ENCODE measurements at regions not wholly inside any gene's neighbourhood (a gene's known extent, or its start where the extent isn't known, plus 50 kb on each side); places are given as distances from the start of the nearest gene placed in this dataset.

GRCh38 chr15:31267161-31268107, 59.2 kb upstream of the KLF13 start:
- no peak for TF ChIP-seq CTCF (conservative IDR thresholded peaks at IDR 0.05; ENCODE audit: low read length)
- DNase-seq (ENCODE audit: low read depth): no peak
- H3K4me3 ChIP-seq (ENCODE audit: low read length): no peak overlapping the region

GRCh38 chr15:31268108-31268501, 58.5 kb upstream of the KLF13 start:
- no peak for TF ChIP-seq CTCF (conservative IDR thresholded peaks at IDR 0.05; ENCODE audit: low read length)
- DNase-seq (ENCODE audit: low read depth): no peak
- H3K4me3 ChIP-seq (ENCODE audit: low read length): no peak overlapping the region

GRCh38 chr15:31268911-31269784, 57.5 kb upstream of the KLF13 start:
- DNase-seq (ENCODE audit: low read depth): no peak
- H3K4me3 ChIP-seq (ENCODE audit: low read length): no peak overlapping the region
- TF ChIP-seq CTCF (conservative IDR thresholded peaks at IDR 0.05; ENCODE audit: low read length): no peak

GRCh38 chr15:31269816-31270575, 56.6 kb upstream of the KLF13 start:
- DNase-seq (ENCODE audit: low read depth): no peak
- H3K4me3 ChIP-seq (ENCODE audit: low read length): no peak overlapping the region
- no peak for TF ChIP-seq CTCF (conservative IDR thresholded peaks at IDR 0.05; ENCODE audit: low read length)

GRCh38 chr15:31270767-31271166, 55.9 kb upstream of the KLF13 start:
- no peak for TF ChIP-seq CTCF (conservative IDR thresholded peaks at IDR 0.05; ENCODE audit: low read length)
- no peak for DNase-seq (ENCODE audit: low read depth)
- H3K4me3 ChIP-seq (ENCODE audit: low read length): no peak overlapping the region

GRCh38 chr15:31271224-31271635, 55.4 kb upstream of the KLF13 start:
- no peak overlapping the region for H3K4me3 ChIP-seq (ENCODE audit: low read length)
- no peak for TF ChIP-seq CTCF (conservative IDR thresholded peaks at IDR 0.05; ENCODE audit: low read length)
- no peak for DNase-seq (ENCODE audit: low read depth)

All from AG10803 (cell line).